Endothelial cell of umbilical vein (primary cell): ENCODE measurements at regions not wholly inside any gene's neighbourhood (a gene's known extent, or its start where the extent isn't known, plus 50 kb on each side); places are given as distances from the start of the nearest gene placed in this dataset.

ENCODE experiments used
- BruUV-seq: library from RNA; stranded (reverse); fragments of 400-500 nt; replicated peaks from 2 replicates; lab custom pipeline; 2021; lab: Mats Ljungman, UMichigan
- CTCF ChIA-PET: fragments of 300-600, 350-600 bp; sonication (Branson Sonifier 250); formaldehyde crosslinking; loops from one replicate; lab custom pipeline; 2021; ENCODE audit warnings: antibody characterized with exemption, inconsistent platforms; lab: Charles Lee
- POLR2A ChIA-PET: fragments of 300-600, 350-600 bp; sonication (Branson Sonifier 250); formaldehyde crosslinking; loops from one replicate; lab custom pipeline; 2021; ENCODE audit warnings: antibody characterized with exemption, inconsistent platforms; lab: Charles Lee
- DNase-seq: peaks from one replicate; pipeline ENCODE4 v3.0.0-alpha.2; 2011; ENCODE audit warnings: low read depth, low spot score
- FAIRE-seq: peaks from 2 replicates; lab custom pipeline; 2011; peaks lifted over from hg19 to GRCh38; lab: Jason Lieb, UNC
- H2AFZ ChIP-seq: 2 replicates; pipeline ENCODE4 v1.6.0; 2012; ENCODE audit warnings: low read depth, low read length, control low read depth, inconsistent platforms
- H3K27ac ChIP-seq: 2 replicates; pipeline ENCODE4 v1.5.1; 2011; ENCODE audit warnings: low read depth, mild to moderate bottlenecking, control low read depth, low read length, moderate library complexity; ENCODE audit not compliant: insufficient read depth
- H3K27me3 ChIP-seq, 2 experiments: 2 replicates each; pipeline versions ENCODE4 v1.6.0 to v1.6.1; 2011; ENCODE audit warnings: low read length in 2 of 2, mixed read lengths in 1 of 2; ENCODE audit not compliant: control insufficient read depth in 2 of 2, insufficient read depth in 2 of 2
- H3K36me3 ChIP-seq, 2 experiments: 2 replicates in 1 of 2; 3 replicates in 1 of 2; pipeline ENCODE4 v1.5.1; 2011; ENCODE audit warnings: low read length in 2 of 2, mild to moderate bottlenecking in 1 of 2, moderate library complexity in 1 of 2; ENCODE audit not compliant: control insufficient read depth in 2 of 2, insufficient read depth in 2 of 2; ENCODE audit errors: extremely low read depth in 1 of 2
- H3K4me1 ChIP-seq: 3 replicates; pipeline ENCODE4 v1.5.1; 2011; ENCODE audit warnings: mild to moderate bottlenecking, low read length; ENCODE audit not compliant: control insufficient read depth, insufficient read depth; ENCODE audit errors: extremely low read depth
- H3K4me2 ChIP-seq: 2 replicates; pipeline ENCODE4 v1.6.1; 2011; ENCODE audit warnings: low read length, control low read depth, mixed read lengths; ENCODE audit not compliant: insufficient read depth
- H3K4me3 ChIP-seq, 3 experiments: fragments of 200-600 bp in 1 of 3; sonication (generic), shearing (Covaris generic) in 1 of 3; replicated peaks in 1 of 3; 2 replicates each; pipeline ENCODE4 v1.5.1; 2011 to 2016; ENCODE audit warnings: control low read depth in 3 of 3, low read length in 3 of 3, mild to moderate bottlenecking in 2 of 3, inconsistent platforms in 1 of 3, low read depth in 1 of 3, moderate library complexity in 1 of 3; ENCODE audit not compliant: insufficient read depth in 1 of 3
- H3K79me2 ChIP-seq: 2 replicates; pipeline ENCODE4 v1.6.0; 2012; ENCODE audit warnings: low read length, inconsistent platforms; ENCODE audit not compliant: control insufficient read depth, insufficient read depth
- H3K9ac ChIP-seq: replicated peaks from 2 replicates; pipeline ENCODE3; 2011; ENCODE audit warnings: low read length, control low read depth; ENCODE audit not compliant: insufficient read depth; ENCODE audit errors: extremely low read depth
- H3K9me1 ChIP-seq: replicated peaks from 3 replicates; pipeline ENCODE4 v1.6.0; 2011; ENCODE audit warnings: mild to moderate bottlenecking, low read length; ENCODE audit not compliant: control insufficient read depth, insufficient read depth; ENCODE audit errors: extremely low read depth
- H3K9me3 ChIP-seq: replicated peaks from 2 replicates; pipeline ENCODE4 v1.5.1; 2012; ENCODE audit warnings: low read length, inconsistent platforms; ENCODE audit not compliant: control insufficient read depth, insufficient read depth
- H4K20me1 ChIP-seq: replicated peaks from 2 replicates; pipeline ENCODE3; 2011; ENCODE audit warnings: mild to moderate bottlenecking, low read length; ENCODE audit not compliant: control insufficient read depth, insufficient read depth; ENCODE audit errors: extremely low read depth
- CTCF ChIP-seq, 2 donors: IDR thresholded peaks; 1 replicate in 1 of 2; 2 replicates in 1 of 2; pipeline ENCODE4 v1.5.1; 2011; ENCODE audit warnings: low read length in 2 of 2, mild to moderate bottlenecking in 2 of 2, moderate library complexity in 2 of 2, control low read depth in 1 of 2, inconsistent platforms in 1 of 2, low read depth in 1 of 2; ENCODE audit not compliant: insufficient read depth in 1 of 2; ENCODE audit errors: extremely low read depth in 1 of 2
- EZH2 ChIP-seq: IDR thresholded peaks from 2 replicates; pipeline ENCODE4 v1.6.1; 2012; ENCODE audit warnings: borderline replicate concordance, low read depth, mild to moderate bottlenecking, moderate library complexity, low read length, inconsistent platforms; ENCODE audit not compliant: severe bottlenecking
- FOS ChIP-seq: IDR thresholded peaks from 2 replicates; pipeline ENCODE4 v1.6.1; 2011; ENCODE audit warnings: mild to moderate bottlenecking, low read length, moderate library complexity, borderline replicate concordance; ENCODE audit not compliant: insufficient read depth
- GATA2 ChIP-seq: IDR thresholded peaks from 2 replicates; pipeline ENCODE4 v1.7.0; 2011; ENCODE audit warnings: low read depth, mild to moderate bottlenecking, moderate library complexity, mixed read lengths, low read length; ENCODE audit not compliant: insufficient read length, insufficient read depth
- JUN ChIP-seq: IDR thresholded peaks from 2 replicates; pipeline ENCODE4 v1.6.1; 2011; ENCODE audit warnings: borderline replicate concordance, low read depth; ENCODE audit not compliant: insufficient read length, insufficient read depth
- MAX ChIP-seq: IDR thresholded peaks from 2 replicates; pipeline ENCODE4 v1.6.1; 2011; ENCODE audit not compliant: insufficient read depth, insufficient read length
- MYC ChIP-seq: IDR thresholded peaks from one replicate; pipeline ENCODE4 v1.6.1; 2011; ENCODE audit warnings: mild to moderate bottlenecking, low read depth, low read length
- POLR2A ChIP-seq: IDR thresholded peaks from 2 replicates; pipeline ENCODE4 v1.6.1; 2012; ENCODE audit warnings: low read depth, mild to moderate bottlenecking, control low read depth, low read length
- POLR2AphosphoS5 ChIP-seq: IDR thresholded peaks from 2 replicates; pipeline ENCODE4 v1.6.1; 2012; ENCODE audit warnings: low read depth, mild to moderate bottlenecking, control low read depth, low read length, moderate library complexity; ENCODE audit not compliant: insufficient read depth
- dilution Hi-C: fragments of 300-500 bp; cut with MboI; formaldehyde crosslinking; loops from one replicate; pipeline ENCODE4 v1.15.0; 2019; ENCODE audit warnings: low sequenced_read_pairs; ENCODE audit not compliant: extremely low pct_ligation_motif_present
- intact Hi-C: fragments of 100-400 bp; cut with micrococcal nuclease; formaldehyde crosslinking; loops from one replicate; pipeline ENCODE4 v1.10.0; 2022

- Histone ChIP-seq H3K27me3 (no peaks in the 10 kb centered on the region), H2AFZ (no peak overlapping the region), H3K4me3 (no peak overlapping the region), H3K4me1 (no peaks in the 10 kb centered on the region), H3K36me3 (no peaks in the 10 kb centered on the region), H3K4me2 (no peak overlapping the region), H3K79me2 (no peaks in the 10 kb centered on the region), H3K9me1 (no peaks in the 10 kb centered on the region), H3K9me3 (peaks cover 3% of the 10 kb centered on the region), H3K27ac (no peak overlapping the region), H3K9ac (no peak overlapping the region), H4K20me1 (no peaks in the 10 kb centered on the region)
- DNase-seq, result no peak
- POLR2A ChIA-PET, result no interaction called here
- no TSS peak for BruUV-seq
- intact Hi-C loops, result no loop called here
- no peak for FAIRE-seq
- no peak for TF ChIP-seq MAX
- TF ChIP-seq FOS, result no peak
- TF ChIP-seq JUN, result no peak
- TF ChIP-seq POLR2AphosphoS5, result no peak
- TF ChIP-seq GATA2, result no peak
- TF ChIP-seq EZH2, result no peak
- TF ChIP-seq CTCF (IDR thresholded peaks at IDR 0.05; ENCODE audit: extremely low read depth in 1 of 2, insufficient read depth in 1 of 2, low read depth in 1 of 2, low read length in 2 of 2), result no peak
- no peak for TF ChIP-seq POLR2A
- no peak for TF ChIP-seq MYC
- dilution Hi-C loops, result no loop called here
- CTCF ChIA-PET, result no interaction called here
These were observed 1956.8 kb upstream of the PCDH10 start for GRCh38 chr4:131192318-131192717.
